ENCODE measurements at regions not wholly inside any gene's neighbourhood (a gene's known extent, or its start where the extent isn't known, plus 50 kb on each side); places are given as distances from the start of the nearest gene placed in this dataset.

DNA sequence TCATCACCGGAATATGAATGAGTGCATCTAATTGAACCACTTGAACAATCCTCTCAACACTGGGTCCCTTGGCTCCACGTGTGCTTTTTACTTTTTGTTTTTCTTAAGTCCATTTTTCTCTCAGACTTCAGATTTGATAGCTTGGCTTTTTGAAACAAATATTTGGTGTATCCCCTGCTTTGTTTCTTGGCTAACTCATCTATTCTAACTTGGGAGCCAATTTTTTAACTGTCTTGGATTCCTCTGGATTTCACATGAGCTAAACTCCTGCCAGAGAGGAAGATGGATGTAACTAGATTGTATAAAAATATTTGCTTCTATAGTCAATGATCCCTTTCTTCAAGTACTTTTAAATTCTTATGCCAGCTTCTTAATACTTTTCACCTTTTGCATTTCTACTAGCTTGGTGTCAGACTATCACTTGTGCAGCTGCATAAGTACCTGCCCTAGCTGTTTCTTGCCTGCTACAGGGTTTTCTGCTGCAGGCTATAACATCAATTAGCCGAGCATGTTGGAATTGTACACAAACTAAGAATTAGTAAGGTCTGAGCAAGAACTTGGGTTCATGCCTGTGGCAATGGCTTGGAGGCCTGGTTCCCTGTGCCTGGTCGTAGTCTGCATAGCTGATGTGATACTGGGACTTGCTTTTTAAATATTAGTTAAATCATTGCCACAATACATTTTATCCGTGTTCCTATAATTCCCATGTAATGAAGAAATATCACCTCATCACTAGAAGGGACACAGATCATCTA, 281.5 kb downstream of the EN1 start:
- peak; percentile 21 for DNase-seq (ENCODE audit: low spot score)

DNA sequence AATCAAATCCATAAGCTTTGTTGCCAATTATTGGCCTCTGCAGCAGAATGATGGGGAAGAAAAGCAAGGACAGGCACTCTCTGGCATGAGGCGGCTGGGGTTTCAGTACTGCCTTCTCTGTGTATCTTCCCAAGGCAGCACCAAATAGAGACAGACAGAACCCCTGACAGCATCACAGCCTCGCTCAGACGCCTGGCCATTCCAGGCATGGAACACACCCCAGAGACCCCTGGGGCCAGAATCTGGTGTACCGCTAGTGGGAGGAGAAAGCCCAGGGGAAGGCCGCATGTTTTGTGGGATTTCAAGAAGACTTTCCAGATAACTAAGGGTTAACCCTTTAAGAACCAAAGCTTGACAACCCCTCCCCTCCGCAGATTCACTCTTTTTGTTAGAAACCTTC, 282.1 kb downstream of the EN1 start:
- DNase-seq (ENCODE audit: low spot score), result no peak

DNA sequence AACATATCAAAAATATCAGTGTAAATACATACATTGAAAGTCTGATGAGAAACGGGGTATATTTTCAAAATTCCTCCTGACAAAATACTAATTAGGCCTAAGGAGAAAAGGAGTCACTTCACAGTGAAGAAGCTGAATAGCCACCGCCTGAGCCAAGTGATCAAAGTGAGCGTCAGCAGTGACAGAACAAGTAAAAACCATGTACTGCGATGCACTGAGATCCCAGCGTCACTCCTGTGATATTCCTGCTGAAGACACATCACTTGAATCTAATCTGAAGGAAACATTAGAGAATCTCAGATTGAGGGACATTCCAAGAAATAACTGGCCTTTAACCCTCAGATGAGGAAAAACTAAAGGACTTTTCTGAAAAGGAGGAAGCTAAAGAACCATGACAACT, 285.3 kb downstream of the EN1 start:
- DNase-seq (ENCODE audit: low spot score), result no peak

DNA sequence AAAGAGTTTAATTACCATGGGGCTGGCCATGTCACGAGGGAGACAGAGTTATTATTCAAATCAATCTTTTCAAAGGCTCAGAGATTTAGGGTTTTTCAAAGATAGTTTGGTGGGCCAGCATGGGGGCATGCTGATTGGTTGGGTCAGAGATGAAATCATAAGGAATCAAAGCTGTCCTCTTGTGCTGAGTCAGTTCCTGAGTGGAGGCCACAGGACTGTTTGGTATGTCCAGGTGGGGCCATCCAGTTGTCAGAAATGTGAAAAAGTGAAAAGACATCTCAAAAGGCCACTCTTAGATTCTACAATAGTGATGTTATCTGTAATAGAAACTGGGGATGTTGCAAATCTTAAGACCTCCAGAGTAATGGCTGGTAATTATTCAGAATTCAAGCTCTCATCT, 288.6 kb downstream of the EN1 start:
- no peak for DNase-seq (ENCODE audit: low spot score)

DNA sequence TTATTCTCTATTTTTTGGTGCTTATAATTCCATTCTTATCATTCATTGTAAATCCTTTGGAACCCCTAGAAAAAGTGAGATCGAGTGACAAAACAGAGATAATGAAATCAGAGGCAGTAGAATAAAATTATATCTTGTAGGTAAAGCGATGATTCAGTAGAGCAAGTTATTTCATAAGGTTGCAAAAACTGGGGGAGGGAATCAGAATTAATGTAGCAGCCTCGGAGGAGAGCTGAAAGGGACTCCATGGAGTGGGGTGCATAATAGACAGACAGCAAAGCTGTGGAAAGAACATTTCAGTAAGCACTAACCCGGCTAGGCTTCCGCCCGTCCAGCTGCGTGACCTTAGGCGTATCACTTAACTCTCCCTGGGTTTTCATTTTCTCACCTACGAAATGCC, 289.7 kb downstream of the EN1 start:
- no peak for DNase-seq (ENCODE audit: low spot score)

DNA sequence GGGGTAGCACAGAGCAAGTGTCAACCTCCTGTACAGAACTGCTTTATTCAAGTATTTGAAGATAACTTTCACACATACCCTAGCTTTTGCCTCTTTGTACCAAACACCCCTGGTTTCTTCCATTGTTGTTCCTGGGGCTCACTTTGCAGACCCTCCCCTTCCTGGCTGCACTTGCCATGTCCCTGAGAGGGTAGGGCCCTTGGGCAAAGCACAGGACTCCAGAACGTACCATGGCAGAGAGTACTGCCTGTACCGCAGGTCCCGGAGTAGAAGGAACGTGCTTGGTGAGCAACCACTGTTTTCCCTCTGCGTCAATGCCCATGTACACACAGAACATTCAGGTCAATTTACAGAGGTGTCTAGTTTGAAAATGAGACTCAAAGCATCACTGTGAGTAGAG, 290.4 kb downstream of the EN1 start:
- DNase-seq (ENCODE audit: low spot score), result no peak

DNA sequence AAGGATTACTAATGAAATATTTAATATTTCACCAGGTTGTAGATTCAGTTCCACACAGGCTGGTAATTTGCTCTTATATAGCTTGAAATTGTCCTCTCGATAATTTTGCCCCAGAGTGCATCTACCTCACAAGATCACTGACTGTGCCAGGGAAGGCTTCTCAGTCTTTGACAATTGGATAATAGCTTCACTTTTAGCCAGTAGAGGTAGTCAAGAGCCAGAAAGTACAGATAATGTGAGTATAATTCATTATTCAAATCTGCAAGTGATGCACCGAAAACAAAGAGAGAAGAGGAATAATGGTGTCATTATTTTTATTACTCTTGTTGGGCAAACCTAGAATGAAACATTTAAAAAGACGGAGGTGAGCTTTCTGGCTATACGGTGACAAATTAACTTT, 292.8 kb downstream of the EN1 start:
- no peak for DNase-seq (ENCODE audit: low spot score)

DNA sequence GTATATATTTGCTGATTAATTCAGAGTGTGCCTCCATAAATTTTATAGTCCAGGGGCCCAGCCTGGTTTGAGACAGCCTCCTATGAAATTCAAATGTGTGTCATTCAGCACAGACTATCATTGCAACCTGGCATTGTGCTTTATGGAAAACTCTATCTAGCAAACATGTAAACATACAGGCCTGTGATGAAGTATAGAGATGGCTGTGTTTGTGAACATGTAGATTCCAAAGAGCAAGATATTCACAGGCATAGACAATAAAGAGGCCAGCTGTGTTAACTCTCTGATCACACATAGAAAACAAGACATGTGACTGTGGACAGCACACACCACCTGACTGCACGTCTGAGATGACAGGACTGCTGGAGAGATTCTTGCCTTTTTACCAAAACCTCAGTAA, 297.9 kb downstream of the EN1 start:
- DNase-seq (ENCODE audit: low spot score), result no peak

DNA sequence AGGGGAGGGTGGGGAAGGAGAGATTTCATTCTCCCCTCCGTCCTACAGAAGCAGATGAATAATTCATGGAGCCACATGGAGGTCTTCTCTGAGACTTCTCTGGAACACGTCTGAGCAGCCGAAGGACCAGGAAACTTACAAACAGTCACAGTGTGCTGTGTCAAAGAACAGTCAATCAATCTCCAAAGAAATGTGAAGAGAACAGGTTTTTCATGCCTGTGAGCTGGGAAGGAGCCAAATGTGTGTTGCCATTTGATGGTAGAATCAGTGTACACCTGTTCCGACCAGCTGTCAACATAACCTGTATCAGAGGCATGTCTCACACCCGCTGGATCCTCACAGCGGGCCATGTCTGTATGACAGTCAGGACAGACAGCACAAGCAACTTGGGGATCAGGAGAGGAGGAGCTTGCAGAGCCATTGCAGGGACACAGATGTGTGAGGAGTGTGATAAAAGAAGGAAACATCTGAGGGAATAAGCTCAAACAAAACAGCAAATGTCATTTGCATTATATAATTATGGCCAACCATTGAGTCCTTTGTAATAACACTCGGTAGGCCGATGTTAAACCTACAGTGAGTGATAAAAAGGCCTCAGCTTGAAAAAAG, 298.5 kb downstream of the EN1 start:
- DNase-seq (ENCODE audit: low spot score), result no peak

DNA sequence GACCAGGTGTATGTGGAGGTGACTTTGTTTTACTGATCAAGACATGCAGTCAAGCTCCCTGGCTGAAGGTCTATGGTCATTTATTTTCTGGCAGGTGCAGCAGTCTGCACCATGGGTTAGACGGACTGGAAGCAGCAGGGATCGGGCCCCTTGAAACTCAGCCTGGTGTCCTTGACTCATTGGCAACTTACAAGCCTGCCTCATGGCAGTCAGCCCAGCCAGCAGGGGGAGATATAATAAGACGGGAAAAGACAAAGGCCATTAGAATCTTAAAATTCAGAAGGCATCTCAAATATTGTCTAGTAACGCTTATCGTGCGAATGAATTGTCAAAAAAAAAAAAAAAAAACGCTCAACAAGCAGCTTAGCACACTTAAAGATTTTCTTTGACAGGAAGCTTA, 308.2 kb downstream of the EN1 start:
- DNase-seq (ENCODE audit: low spot score), result peak; percentile 69

DNA sequence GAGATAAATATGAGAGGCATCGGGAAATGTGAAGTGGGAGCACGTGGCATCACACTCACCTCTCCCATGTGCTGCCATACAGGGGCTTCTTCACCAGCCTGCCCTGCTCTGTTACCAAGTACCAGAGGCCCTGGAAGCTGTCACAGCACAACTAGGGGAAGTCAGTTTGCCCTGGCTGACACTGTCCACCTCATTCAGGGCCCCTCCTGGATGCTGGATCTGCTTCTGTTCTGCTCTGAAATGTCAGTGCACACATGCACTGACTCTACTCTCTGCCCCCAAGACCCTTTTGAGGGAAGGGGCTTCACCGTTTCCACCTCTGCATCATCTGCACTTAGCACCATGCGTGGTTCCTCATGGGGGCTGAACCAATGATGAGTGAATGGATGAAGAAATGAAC, 311.1 kb downstream of the EN1 start:
- no peak for DNase-seq (ENCODE audit: low spot score)

DNA sequence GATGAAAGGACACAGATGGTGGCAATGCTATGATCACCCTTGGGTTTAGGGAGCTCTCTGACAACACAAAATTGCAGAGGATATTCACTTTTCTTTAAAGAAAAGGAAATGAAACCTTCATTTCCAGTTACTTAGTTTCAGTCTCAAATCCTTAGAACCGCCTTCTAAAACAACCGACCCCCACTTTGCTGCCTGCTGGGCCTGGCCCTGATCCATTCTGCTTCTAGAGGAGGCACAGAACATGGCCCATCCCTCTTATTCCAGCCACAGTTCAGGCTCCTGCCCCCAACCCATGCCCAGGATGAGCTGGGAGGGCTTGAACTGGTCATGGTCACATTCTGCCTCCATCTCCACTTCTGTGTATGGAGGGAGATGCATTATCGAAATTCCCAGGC, 311.6 kb downstream of the EN1 start:
- DNase-seq (ENCODE audit: low spot score), result no peak

DNA sequence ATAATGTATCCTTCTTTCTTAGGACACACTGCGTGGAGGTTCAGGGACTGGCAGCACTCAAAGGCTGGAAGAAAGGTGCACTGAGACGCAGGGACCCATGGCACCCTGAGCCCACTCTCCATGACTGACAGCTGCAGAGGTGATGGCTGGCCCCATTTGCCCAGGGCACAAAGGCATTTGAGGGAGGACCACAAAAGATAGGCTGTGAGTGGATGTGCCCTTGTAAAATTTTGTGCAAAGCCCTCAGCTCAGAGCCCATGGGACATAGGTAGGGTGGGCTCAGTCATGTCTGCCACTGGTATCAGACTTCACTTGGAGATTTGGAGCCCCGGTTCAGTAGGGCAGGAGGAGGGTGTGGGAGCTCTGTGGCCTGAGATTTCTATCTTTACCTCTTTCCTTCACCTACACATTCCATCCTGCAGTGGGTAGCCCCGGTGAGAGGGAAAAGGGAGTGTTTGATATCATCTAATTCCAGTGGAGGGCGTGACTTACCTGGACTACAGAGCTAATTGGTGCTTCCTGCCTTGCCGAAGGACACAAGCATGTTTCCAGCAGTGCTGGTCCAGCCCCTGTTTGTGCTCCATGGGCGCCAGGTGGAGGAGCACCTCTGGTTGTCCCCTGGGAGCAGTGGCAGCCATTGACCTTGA, 312.2 kb downstream of the EN1 start:
- DNase-seq (ENCODE audit: low spot score), result no peak

DNA sequence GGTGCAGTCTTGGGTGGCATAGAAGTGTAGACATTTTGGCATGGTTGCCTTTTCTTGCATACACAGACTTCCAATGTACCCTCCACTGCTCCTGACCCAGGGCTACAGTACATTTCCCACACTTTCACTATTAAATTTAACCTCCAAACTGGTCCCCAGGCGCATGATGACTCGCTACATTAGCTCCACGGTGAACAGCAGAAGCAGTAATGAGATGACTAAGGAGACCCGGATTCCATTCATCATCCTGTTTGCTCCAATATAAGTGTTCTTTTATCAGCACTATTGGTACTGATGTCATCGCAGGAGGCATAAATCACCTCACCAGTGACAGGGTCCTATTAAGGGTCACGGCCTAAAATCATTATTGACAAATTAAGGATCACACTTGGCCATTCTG, 316.5 kb downstream of the EN1 start:
- peak; percentile 51 for DNase-seq (ENCODE audit: low spot score)

DNA sequence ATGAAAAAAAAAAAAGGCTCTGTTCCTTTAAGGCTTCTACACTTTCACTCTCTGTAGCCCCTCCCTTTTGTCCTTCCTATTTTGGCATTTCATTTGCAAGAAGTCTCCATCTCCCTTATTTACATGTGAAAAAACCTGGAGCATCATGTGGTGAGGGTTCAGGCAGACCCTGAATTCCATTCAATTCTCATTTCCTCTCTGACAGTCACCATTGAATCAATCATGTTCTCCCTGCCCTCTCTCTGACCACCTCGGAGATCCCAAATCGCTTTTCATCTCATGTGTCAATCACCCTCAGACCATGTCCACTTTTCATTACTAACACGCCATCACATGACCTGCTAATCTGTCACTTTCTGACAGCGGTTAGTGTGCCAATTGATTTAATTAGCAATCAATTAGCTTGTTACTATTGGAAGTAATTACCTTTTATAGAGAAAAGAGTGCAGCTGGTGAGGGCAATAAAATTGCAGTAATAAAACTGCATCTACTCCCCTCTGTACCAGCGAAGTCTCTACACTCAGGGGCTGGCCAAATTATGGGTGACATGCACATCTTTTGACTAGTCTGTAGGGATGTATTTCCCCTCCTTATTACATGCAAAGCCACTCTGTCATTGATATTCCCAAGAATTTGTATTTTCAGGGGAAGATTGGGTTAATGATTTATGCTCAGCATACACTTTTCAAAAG, 317.4 kb downstream of the EN1 start:
- DNase-seq (ENCODE audit: low spot score), result no peak

DNA sequence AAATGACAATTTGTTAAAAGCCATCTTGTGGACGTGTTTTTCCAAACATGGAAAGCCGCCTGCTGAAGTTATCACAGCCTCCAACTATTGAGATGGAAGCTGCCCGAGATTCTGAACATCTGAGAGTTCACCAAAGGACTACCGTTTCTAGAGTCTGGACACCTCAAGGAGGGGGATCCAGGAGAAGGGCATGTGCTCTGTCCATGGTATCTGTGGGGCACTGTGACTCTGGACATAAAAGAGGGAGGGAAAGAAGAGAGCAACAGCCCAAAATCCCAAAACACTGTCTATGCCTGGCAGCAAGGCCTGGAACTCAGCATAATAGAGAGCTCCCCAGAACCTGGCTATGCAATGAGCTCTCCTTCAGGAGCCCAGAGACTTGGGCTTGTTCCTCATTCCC, 319.9 kb downstream of the EN1 start:
- peak; percentile 25 for DNase-seq (ENCODE audit: low spot score)

DNA sequence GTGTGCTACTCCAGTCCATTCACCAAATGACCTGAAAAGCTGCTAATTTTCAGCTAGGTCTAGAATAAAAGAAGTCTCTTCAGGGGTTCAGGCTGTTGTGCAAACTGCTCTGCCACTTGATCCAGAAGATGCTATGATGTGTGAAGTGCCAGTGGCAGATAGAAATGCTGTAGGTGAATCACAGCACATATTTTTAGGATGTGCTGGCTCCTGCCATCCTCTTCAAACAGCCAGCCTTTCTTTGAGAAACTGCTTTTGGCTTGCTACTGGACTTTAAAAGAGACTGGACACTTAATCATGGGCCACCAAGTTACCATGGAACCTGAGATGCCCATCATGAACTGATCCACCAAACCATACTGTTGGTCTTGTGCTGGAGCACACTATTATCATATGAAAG, 322.1 kb downstream of the EN1 start:
- DNase-seq (ENCODE audit: low spot score), result no peak

DNA sequence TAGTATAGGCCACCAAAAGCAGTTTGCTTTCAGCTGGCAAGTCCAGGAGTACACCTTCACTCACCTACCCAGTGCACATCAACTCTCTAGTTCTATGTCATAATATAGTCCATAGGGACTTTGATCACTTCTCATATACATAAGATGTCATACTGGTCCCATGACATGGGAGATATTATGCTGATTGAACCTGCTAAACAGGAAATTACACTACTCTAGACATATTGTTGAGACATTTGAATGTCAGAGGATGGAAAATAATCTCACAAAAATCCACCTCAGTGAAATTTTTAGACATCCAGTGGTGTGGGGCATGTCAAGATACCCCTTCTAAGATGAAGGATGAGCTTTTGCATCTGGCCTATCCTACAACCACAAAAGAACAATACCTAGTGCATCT, 322.5 kb downstream of the EN1 start:
- no peak for DNase-seq (ENCODE audit: low spot score)

DNA sequence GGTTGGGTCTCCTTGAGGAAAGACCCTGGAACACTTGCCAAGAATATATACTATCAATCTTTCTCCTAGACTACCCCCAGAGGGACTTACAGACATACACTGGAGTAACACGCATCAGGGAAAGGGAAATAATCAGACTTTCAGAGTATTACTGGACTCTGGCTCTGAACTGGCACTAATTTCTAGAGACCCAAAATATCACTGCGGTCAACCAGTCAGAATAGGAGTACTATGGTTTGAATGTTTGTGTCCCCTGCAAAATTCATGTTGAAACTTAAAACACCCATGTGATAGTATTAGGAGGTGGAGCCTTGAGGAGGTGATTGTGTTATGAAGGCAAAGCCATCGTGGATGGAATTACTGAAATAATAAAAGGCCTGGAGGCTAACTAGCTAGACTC, 323.7 kb downstream of the EN1 start:
- no peak for DNase-seq (ENCODE audit: low spot score)

DNA sequence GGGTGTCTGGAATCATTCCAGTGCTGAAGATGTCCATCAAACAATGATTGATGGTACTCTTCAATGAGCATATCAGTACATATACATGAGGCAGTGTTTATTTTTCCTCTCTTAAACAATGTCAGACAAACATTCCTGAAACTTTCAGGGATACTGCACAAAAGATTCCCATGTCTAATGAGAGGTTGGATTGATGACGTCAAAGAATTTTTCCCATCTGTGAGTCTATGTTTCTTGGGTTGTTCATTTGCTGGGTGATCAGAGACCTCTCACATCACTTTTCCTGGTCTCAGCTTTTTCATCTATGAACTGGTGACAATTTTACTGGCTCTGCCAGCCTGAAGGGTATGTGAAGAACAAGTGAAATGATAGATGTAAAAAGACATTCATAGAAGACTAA, 325.5 kb downstream of the EN1 start:
- DNase-seq (ENCODE audit: low spot score), result no peak

DNA sequence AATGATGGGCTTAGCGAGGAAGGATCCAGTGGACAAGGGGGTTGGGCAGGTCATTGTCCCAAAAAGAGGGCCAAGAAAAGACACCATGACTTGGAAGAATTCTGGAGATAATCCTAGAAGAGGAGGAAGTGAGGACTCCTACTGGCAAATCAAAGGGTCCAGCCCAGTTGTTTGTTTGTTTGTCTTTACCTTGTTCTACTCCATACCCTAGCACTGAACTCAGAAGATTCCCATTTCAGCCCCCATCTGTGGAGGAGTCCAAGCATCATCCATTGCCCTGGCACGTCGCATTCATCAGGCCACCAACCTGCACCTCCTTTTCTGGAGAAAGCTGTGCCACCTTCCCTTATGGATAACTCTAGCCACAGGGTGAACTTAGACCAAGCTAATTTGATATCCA, 326.2 kb downstream of the EN1 start:
- DNase-seq (ENCODE audit: low spot score), result no peak

DNA sequence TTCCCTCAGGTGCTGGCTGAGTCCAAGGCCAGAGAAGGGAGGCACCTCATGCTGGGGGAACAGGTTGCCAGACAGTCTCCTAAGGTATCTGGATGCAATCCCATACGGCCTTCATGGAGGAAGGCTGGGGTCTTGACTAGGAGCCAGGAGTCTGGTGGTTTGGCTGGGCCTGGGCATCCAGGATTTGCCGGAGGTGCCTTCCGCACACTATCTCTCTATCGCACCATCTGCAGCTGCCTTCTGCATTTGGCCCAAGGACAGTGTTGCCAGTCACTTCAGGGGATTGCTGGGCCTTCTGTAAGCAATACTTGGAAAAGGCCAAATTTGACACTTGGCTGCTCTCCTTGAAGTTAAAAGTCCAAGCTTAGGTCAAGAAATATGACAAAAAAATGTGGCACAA, 327.2 kb downstream of the EN1 start:
- no peak for DNase-seq (ENCODE audit: low spot score)

DNA sequence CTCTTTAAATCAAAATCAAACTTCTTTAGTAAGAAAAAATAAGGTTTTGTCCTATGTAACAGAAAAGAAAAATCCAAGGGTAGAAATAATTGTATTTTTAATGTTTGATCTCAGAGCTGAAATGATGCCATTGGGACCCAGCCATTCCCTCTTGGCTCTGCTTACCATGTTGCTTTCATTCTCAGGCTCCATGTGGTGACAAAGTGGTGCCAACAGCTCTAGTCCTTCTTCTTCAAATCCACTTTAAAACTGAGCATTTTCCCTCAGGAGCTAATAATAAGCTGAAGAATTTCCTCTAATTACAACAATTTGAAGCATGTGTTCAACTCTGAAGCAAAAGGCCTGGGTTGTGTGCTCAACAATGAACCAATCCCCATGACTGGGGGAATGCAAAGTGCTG, 327.9 kb downstream of the EN1 start:
- DNase-seq (ENCODE audit: low spot score), result no peak
